GM12892 (cell line): ENCODE measurements at regions not wholly inside any gene's neighbourhood (a gene's known extent, or its start where the extent isn't known, plus 50 kb on each side); places are given as distances from the start of the nearest gene placed in this dataset.

Experiments
- POLR2A ChIP-seq: IDR thresholded peaks from 2 replicates; pipeline ENCODE4 v1.6.1; 2011; ENCODE audit warnings: low read depth, low read length, control low read depth
- POLR2AphosphoS5 ChIP-seq: IDR thresholded peaks from 2 replicates; pipeline ENCODE4 v1.6.1; 2011; ENCODE audit warnings: low read depth, low read length, control low read depth
- TAF1 ChIP-seq: IDR thresholded peaks from 2 replicates; pipeline ENCODE4 v1.6.1; 2011; ENCODE audit warnings: low read depth, mild to moderate bottlenecking, control low read depth, low read length, borderline replicate concordance

DNA sequence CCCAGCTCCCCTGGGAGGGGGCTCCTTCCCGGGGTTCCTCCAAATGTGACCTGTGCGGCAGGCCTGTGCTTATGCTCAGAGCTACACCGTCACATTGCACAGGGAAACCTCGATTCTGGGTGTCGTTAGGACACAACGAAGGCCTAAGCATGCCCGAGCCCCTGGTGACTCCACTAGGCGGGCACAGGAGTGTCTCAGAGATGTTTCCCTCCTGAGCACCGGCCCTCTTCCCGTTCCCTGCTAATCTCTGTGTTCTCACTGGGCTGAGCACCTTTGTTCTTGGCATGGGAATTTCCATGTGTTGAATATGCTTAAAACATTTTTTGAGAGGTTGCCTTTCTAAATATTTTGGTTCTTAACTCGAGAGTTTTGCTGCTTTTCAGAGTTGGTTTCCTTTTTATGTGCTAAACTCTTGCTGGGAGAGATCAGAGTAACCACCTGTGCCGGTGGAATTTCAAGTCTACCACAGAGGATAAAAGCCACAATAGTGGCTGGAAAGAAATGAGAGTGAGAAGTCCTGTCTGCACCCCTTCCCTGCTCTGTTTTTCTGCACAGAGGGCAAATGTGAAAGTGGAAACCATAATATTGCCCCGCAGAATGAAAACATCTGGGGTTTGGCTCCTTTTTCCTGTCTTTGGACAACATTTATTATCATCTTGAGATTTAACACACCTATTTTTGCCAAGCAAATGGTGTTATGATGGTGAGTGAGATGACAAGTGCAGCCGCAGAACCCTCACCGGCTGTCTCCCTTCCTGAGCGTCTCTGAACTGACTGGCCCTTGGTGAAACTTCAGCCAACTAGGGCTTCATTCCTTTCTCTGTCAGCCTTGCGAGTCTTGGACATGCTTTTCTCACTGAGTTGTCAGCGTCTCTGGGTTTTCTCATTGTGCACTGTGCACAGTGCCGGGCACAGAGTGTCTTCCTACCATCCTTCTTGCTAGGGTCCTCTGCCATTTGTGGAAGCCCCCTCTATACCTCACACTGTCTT is 154.1 kb downstream of the VAPA start:
- TF ChIP-seq POLR2A (no peak), POLR2AphosphoS5 (no peak), TAF1 (no peak)
